H9 (cell line): ENCODE measurements at regions not wholly inside any gene's neighbourhood (a gene's known extent, or its start where the extent isn't known, plus 50 kb on each side); places are given as distances from the start of the nearest gene placed in this dataset.

ENCODE experiments used
- DNase-seq: peaks from one replicate; pipeline ENCODE4 v3.0.0-alpha.2; 2017
- H2AFZ ChIP-seq: one replicate; pipeline ENCODE4 v1.6.1; 2013; ENCODE audit warnings: mild to moderate bottlenecking, low read length, control low read depth, moderate library complexity
- H2AK5ac ChIP-seq: 2 replicates; pipeline ENCODE4 v1.6.1; 2013; ENCODE audit warnings: low read length, control low read depth, mixed read lengths; ENCODE audit not compliant: insufficient read length
- H2BK120ac ChIP-seq: one replicate; pipeline ENCODE4 v1.6.1; 2013; ENCODE audit warnings: low read depth, mild to moderate bottlenecking, low read length, control low read depth, inconsistent platforms; ENCODE audit not compliant: poor library complexity, severe bottlenecking
- H2BK12ac ChIP-seq: 2 replicates; pipeline ENCODE4 v1.6.1; 2013; ENCODE audit warnings: low read length, control low read depth, mixed read lengths, low read depth; ENCODE audit not compliant: insufficient read length
- H2BK15ac ChIP-seq: 2 replicates; pipeline ENCODE4 v1.6.1; 2013; ENCODE audit warnings: low read depth, low read length, control low read depth
- H2BK20ac ChIP-seq: one replicate; pipeline ENCODE4 v1.6.1; 2013; ENCODE audit warnings: low read depth, mild to moderate bottlenecking, low read length, control low read depth, inconsistent platforms; ENCODE audit not compliant: poor library complexity, severe bottlenecking
- H2BK5ac ChIP-seq: 2 replicates; pipeline ENCODE4 v1.6.1; 2013; ENCODE audit warnings: low read length, control low read depth, mixed read lengths; ENCODE audit not compliant: insufficient read length
- H3K14ac ChIP-seq: 2 replicates; pipeline ENCODE4 v1.6.1; 2013; ENCODE audit warnings: low read length, control low read depth; ENCODE audit not compliant: insufficient read depth
- H3K18ac ChIP-seq: 2 replicates; pipeline ENCODE4 v1.6.1; 2013; ENCODE audit warnings: low read depth, mild to moderate bottlenecking, mixed read lengths, low read length, control low read depth; ENCODE audit not compliant: insufficient read length
- H3K23ac ChIP-seq: 2 replicates; pipeline ENCODE4 v1.6.1; 2013; ENCODE audit warnings: low read length, control low read depth, mixed read lengths, low read depth; ENCODE audit not compliant: insufficient read length
- H3K23me2 ChIP-seq: 2 replicates; pipeline ENCODE4 v1.6.1; 2013; ENCODE audit warnings: low read depth, mild to moderate bottlenecking, mixed read lengths, low read length, control low read depth; ENCODE audit not compliant: insufficient read length, poor library complexity, severe bottlenecking
- H3K27ac ChIP-seq: 2 replicates; pipeline ENCODE4 v1.5.1; 2013; ENCODE audit warnings: low read length, control low read depth, mixed read lengths, low read depth; ENCODE audit not compliant: insufficient read length
- H3K27me3 ChIP-seq: 2 replicates; pipeline ENCODE4 v1.6.1; 2013; ENCODE audit warnings: low read length, control low read depth, inconsistent platforms; ENCODE audit not compliant: insufficient read depth
- H3K4ac ChIP-seq: 2 replicates; pipeline ENCODE4 v1.6.1; 2013; ENCODE audit warnings: low read depth, mild to moderate bottlenecking, control low read depth, inconsistent platforms, low read length, moderate library complexity
- H3K4me1 ChIP-seq: 2 replicates; pipeline ENCODE4 v1.6.1; 2013; ENCODE audit warnings: low read length, control low read depth, inconsistent platforms; ENCODE audit not compliant: insufficient read depth
- H3K4me2 ChIP-seq: 2 replicates; pipeline ENCODE4 v1.6.1; 2013; ENCODE audit warnings: low read length, control low read depth, mixed read lengths; ENCODE audit not compliant: insufficient read length, insufficient read depth
- H3K56ac ChIP-seq: 2 replicates; pipeline ENCODE4 v1.6.1; 2013; ENCODE audit warnings: low read depth, mild to moderate bottlenecking, mixed read lengths, low read length, control low read depth; ENCODE audit not compliant: insufficient read length
- H3K79me1 ChIP-seq: 2 replicates; pipeline ENCODE4 v1.6.1; 2013; ENCODE audit warnings: low read depth, mild to moderate bottlenecking, moderate library complexity, low read length, control low read depth, inconsistent platforms; ENCODE audit not compliant: insufficient read depth, poor library complexity, severe bottlenecking
- H3K79me2 ChIP-seq: 2 replicates; pipeline ENCODE4 v1.6.1; 2013; ENCODE audit warnings: low read length, control low read depth, inconsistent platforms; ENCODE audit not compliant: insufficient read depth
- H3K9ac ChIP-seq: 2 replicates; pipeline ENCODE4 v1.6.1; 2013; ENCODE audit warnings: low read length, control low read depth, mixed read lengths; ENCODE audit not compliant: insufficient read length; ENCODE audit errors: extremely low read depth
- H3K9me3 ChIP-seq: one replicate; pipeline ENCODE4 v1.6.1; 2013; ENCODE audit warnings: low read depth, low read length, inconsistent platforms; ENCODE audit not compliant: control insufficient read depth
- H3T11ph ChIP-seq: one replicate; pipeline ENCODE4 v1.6.1; 2013; ENCODE audit warnings: mild to moderate bottlenecking, low read length, control low read depth, inconsistent platforms
- H4K20me1 ChIP-seq: one replicate; pipeline ENCODE4 v1.6.1; 2013; ENCODE audit not compliant: control insufficient read depth, insufficient read length, insufficient read depth
- H4K5ac ChIP-seq: 2 replicates; pipeline ENCODE4 v1.6.1; 2013; ENCODE audit warnings: low read depth, mild to moderate bottlenecking, mixed read lengths, low read length, control low read depth; ENCODE audit not compliant: insufficient read length
- H4K8ac ChIP-seq: replicated peaks from 2 replicates; pipeline ENCODE4 v1.6.1; 2013; ENCODE audit warnings: low read length, control low read depth, mixed read lengths, low read depth; ENCODE audit not compliant: insufficient read length
- H4K91ac ChIP-seq: 2 replicates; pipeline ENCODE4 v1.6.1; 2013; ENCODE audit warnings: low read depth, mild to moderate bottlenecking, moderate library complexity, mixed read lengths, low read length, control low read depth; ENCODE audit not compliant: insufficient read length
- H3K27ac Mint-ChIP-seq, 3 experiments: 2 replicates in 2 of 3; 3 replicates in 1 of 3; pipeline ENCODE4 v1.8.0; 2020 to 2021; ENCODE audit warnings: mixed read lengths in 3 of 3, mild to moderate bottlenecking in 1 of 3, moderate library complexity in 1 of 3
- H3K27me3 Mint-ChIP-seq: 2 replicates; pipeline ENCODE4 v1.8.0; 2021; ENCODE audit warnings: low read depth, mild to moderate bottlenecking, moderate library complexity, mixed read lengths
- H3K36me3 Mint-ChIP-seq, 3 experiments: 2 replicates in 2 of 3; 3 replicates in 1 of 3; pipeline ENCODE4 v1.8.0; 2020 to 2021; ENCODE audit warnings: low read depth in 3 of 3, mixed read lengths in 3 of 3; ENCODE audit not compliant: insufficient read depth in 1 of 3
- H3K4me1 Mint-ChIP-seq, 2 experiments: 2 replicates each; pipeline ENCODE4 v1.8.0; 2020; ENCODE audit warnings: mixed read lengths in 2 of 2
- H3K4me3 Mint-ChIP-seq, 2 experiments: 2 replicates in 1 of 2; 3 replicates in 1 of 2; pipeline ENCODE4 v1.8.0; 2020 to 2021; ENCODE audit warnings: mild to moderate bottlenecking in 2 of 2, mixed read lengths in 2 of 2, moderate library complexity in 1 of 2
- H3K9me3 Mint-ChIP-seq, 2 experiments: 2 replicates in 1 of 2; 3 replicates in 1 of 2; pipeline ENCODE4 v1.8.0; 2020; ENCODE audit warnings: mild to moderate bottlenecking in 2 of 2, mixed read lengths in 2 of 2, moderate library complexity in 1 of 2
- WGBS: extraction: QIAGEN DNeasy Blood & Tissue Kit; methylation state at CpG from one replicate; pipeline ENCODE4 v1.1.7; 2013; ENCODE audit warnings: missing lambda C conversion rate, low lambda C conversion rate, mixed read lengths; ENCODE audit not compliant: insufficient read length; ENCODE audit errors: extremely low coverage; 5-methylcytosine and 5-hydroxymethylcytosine counted together
- TF ChIP-seq, protein P1 (sequence below): fragments of 200-600 bp; sonication (generic); conservative IDR thresholded peaks from 3 replicates; pipeline ENCODE4 v1.8.0; 2021; ENCODE audit warnings: antibody characterized with exemption, mild to moderate bottlenecking

- H3T11ph ChIP-seq: no peak overlapping the region
Observed at GRCh38 chrX:95628796-95629195, 1055.8 kb upstream of the DIAPH2 start.

More at GRCh38 chrX:95628796-95629195, 1055.8 kb upstream of the DIAPH2 start:
- no peak overlapping the region for H2BK20ac ChIP-seq
- H3K18ac ChIP-seq: no peak overlapping the region
- H3K27me3 ChIP-seq: no peaks in the 10 kb centered on the region
- H4K91ac ChIP-seq: no peak overlapping the region
- TF ChIP-seq, protein P1, sequence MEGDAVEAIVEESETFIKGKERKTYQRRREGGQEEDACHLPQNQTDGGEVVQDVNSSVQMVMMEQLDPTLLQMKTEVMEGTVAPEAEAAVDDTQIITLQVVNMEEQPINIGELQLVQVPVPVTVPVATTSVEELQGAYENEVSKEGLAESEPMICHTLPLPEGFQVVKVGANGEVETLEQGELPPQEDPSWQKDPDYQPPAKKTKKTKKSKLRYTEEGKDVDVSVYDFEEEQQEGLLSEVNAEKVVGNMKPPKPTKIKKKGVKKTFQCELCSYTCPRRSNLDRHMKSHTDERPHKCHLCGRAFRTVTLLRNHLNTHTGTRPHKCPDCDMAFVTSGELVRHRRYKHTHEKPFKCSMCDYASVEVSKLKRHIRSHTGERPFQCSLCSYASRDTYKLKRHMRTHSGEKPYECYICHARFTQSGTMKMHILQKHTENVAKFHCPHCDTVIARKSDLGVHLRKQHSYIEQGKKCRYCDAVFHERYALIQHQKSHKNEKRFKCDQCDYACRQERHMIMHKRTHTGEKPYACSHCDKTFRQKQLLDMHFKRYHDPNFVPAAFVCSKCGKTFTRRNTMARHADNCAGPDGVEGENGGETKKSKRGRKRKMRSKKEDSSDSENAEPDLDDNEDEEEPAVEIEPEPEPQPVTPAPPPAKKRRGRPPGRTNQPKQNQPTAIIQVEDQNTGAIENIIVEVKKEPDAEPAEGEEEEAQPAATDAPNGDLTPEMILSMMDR: no peak
- no peak overlapping the region for H3K23ac ChIP-seq
- Mint-ChIP-seq H3K4me3 (no peak overlapping the region), H3K4me1 (no peaks in the 10 kb centered on the region), H3K27ac (no peak overlapping the region), H3K9me3 (peaks cover 37 to 45% of the 10 kb centered on the region in 2 experiments), H3K36me3 (peaks cover 15 to 43% (median 30%) of the 10 kb centered on the region in 3 experiments; a peak in 6 of 7 replicates), H3K27me3 (no peaks in the 10 kb centered on the region)
- no CpG with 5 or more reads among the region's 1 CpG for WGBS
- no peak overlapping the region for H2BK120ac ChIP-seq
- no peak for DNase-seq
- no peak overlapping the region for H2BK12ac ChIP-seq
- no peaks in the 10 kb centered on the region for H4K20me1 ChIP-seq
- H2BK15ac ChIP-seq: no peak overlapping the region
- H3K14ac ChIP-seq: no peak overlapping the region
- H3K9me3 ChIP-seq: peaks cover 27% of the 10 kb centered on the region
- no peak overlapping the region for H3K9ac ChIP-seq
- no peak overlapping the region for H4K8ac ChIP-seq
- H2AFZ ChIP-seq: no peak overlapping the region
- H3K56ac ChIP-seq: no peak overlapping the region
- H3K4ac ChIP-seq: no peak overlapping the region
- no peaks in the 10 kb centered on the region for H3K4me1 ChIP-seq
- no peak overlapping the region for H4K5ac ChIP-seq
- H3K27ac ChIP-seq: no peak overlapping the region
- H3K23me2 ChIP-seq: no peaks in the 10 kb centered on the region
- no peak overlapping the region for H3K4me2 ChIP-seq
- no peaks in the 10 kb centered on the region for H3K79me2 ChIP-seq
- no peak overlapping the region for H2BK5ac ChIP-seq
- no peaks in the 10 kb centered on the region for H3K79me1 ChIP-seq
- no peak overlapping the region for H2AK5ac ChIP-seq
